ENCODE measurements at regions not wholly inside any gene's neighbourhood (a gene's known extent, or its start where the extent isn't known, plus 50 kb on each side); places are given as distances from the start of the nearest gene placed in this dataset.

GRCh38 chr3:159660326-159660725 is 328.3 kb upstream of the IL12A start:
- no peak for DNase-seq (ENCODE audit: low read depth)
- no peak overlapping the region for H3K4me3 ChIP-seq (ENCODE audit: low read depth, low read length)
- TF ChIP-seq CTCF (IDR thresholded peaks at IDR 0.05; ENCODE audit: insufficient read depth, low read depth, low read length), result no peak

- DNase-seq (ENCODE audit: low read depth), result no peak
- no peak overlapping the region for H3K4me3 ChIP-seq (ENCODE audit: low read depth, low read length)
- no peak for TF ChIP-seq CTCF (IDR thresholded peaks at IDR 0.05; ENCODE audit: insufficient read depth, low read depth, low read length)
Measured at GRCh38 chr3:159660901-159661300, 327.7 kb upstream of the IL12A start.

- DNase-seq (ENCODE audit: low read depth), result no peak
- TF ChIP-seq CTCF (IDR thresholded peaks at IDR 0.05; ENCODE audit: insufficient read depth, low read depth, low read length), result no peak
- no peak overlapping the region for H3K4me3 ChIP-seq (ENCODE audit: low read depth, low read length)
Measured at GRCh38 chr3:159662549-159662948, 326.1 kb upstream of the IL12A start.

- no peak for TF ChIP-seq CTCF (IDR thresholded peaks at IDR 0.05; ENCODE audit: insufficient read depth, low read depth, low read length)
- DNase-seq (ENCODE audit: low read depth), result no peak
- no peak overlapping the region for H3K4me3 ChIP-seq (ENCODE audit: low read depth, low read length)
Measured at GRCh38 chr3:159664006-159664405, 324.6 kb upstream of the IL12A start.

- no peak for DNase-seq (ENCODE audit: low read depth)
- no peak overlapping the region for H3K4me3 ChIP-seq (ENCODE audit: low read depth, low read length)
- no peak for TF ChIP-seq CTCF (IDR thresholded peaks at IDR 0.05; ENCODE audit: insufficient read depth, low read depth, low read length)
Measured at GRCh38 chr3:159664653-159665052, 324.0 kb upstream of the IL12A start.

GRCh38 chr3:159667261-159667660 is 321.4 kb upstream of the IL12A start:
- DNase-seq (ENCODE audit: low read depth), result no peak
- no peak for TF ChIP-seq CTCF (IDR thresholded peaks at IDR 0.05; ENCODE audit: insufficient read depth, low read depth, low read length)
- H3K4me3 ChIP-seq (ENCODE audit: low read depth, low read length), result no peak overlapping the region

GRCh38 chr3:159668461-159668860 is 320.2 kb upstream of the IL12A start:
- H3K4me3 ChIP-seq (ENCODE audit: low read depth, low read length), result no peak overlapping the region
- no peak for TF ChIP-seq CTCF (IDR thresholded peaks at IDR 0.05; ENCODE audit: insufficient read depth, low read depth, low read length)
- DNase-seq (ENCODE audit: low read depth), result no peak
